SK-N-MC (cell line): ENCODE measurements at regions not wholly inside any gene's neighbourhood (a gene's known extent, or its start where the extent isn't known, plus 50 kb on each side); places are given as distances from the start of the nearest gene placed in this dataset.

ENCODE experiments used
- EZH2 ChIP-seq: fragments of 200-600 bp; sonication (generic); IDR thresholded peaks from one replicate; pipeline ENCODE4 v1.6.1; 2017; ENCODE audit warnings: antibody characterized with exemption
- FOXP2 ChIP-seq: optimal IDR thresholded peaks from 2 replicates; pipeline ENCODE3; 2011; ENCODE audit warnings: mild to moderate bottlenecking, moderate library complexity; ENCODE audit not compliant: insufficient read depth; ENCODE audit errors: extremely low read length, control extremely low read depth
- POLR2AphosphoS5 ChIP-seq: IDR thresholded peaks from 2 replicates; pipeline ENCODE4 v1.6.1; 2012; ENCODE audit warnings: mild to moderate bottlenecking, low read depth, low read length, borderline replicate concordance

- no peak for TF ChIP-seq EZH2
- no peak for TF ChIP-seq POLR2AphosphoS5
- TF ChIP-seq FOXP2 = no peak
Measured at GRCh38 chr2:120600335-120600734, 135.3 kb upstream of the GLI2 start.
